K562 (cell line): ENCODE measurements at regions not wholly inside any gene's neighbourhood (a gene's known extent, or its start where the extent isn't known, plus 50 kb on each side); places are given as distances from the start of the nearest gene placed in this dataset.

Source experiments
- NBN ChIP-seq: fragments of 450-650 bp; IDR thresholded peaks from 2 replicates; pipeline ENCODE4 v1.6.1; 2016; ENCODE audit warnings: low read depth, mild to moderate bottlenecking
- NCOA4 ChIP-seq: fragments of 450-650 bp; IDR thresholded peaks from 2 replicates; pipeline ENCODE4 v1.6.1; 2018; ENCODE audit warnings: mild to moderate bottlenecking; ENCODE audit not compliant: partially characterized antibody
- PRDM10 ChIP-seq: fragments of 450-650 bp; IDR thresholded peaks from 2 replicates; pipeline ENCODE4 v1.6.1; 2018; ENCODE audit not compliant: partially characterized antibody
- REST ChIP-seq, 2 experiments: fragments of 450-650 bp; formaldehyde crosslinking in 1 of 2; IDR thresholded peaks; 2 replicates each; pipeline versions ENCODE4 v1.4.0 to v1.6.1; 2014 to 2020; ENCODE audit warnings: mild to moderate bottlenecking in 2 of 2, borderline replicate concordance in 1 of 2, low read depth in 1 of 2
- RNF2 ChIP-seq: sonication (generic); IDR thresholded peaks from 2 replicates; pipeline ENCODE4 v1.6.1; 2016
- SMARCA4 ChIP-seq: fragments of 450-650 bp; IDR thresholded peaks from 2 replicates; pipeline ENCODE4 v1.6.1; 2016
- TRIM24 ChIP-seq, 2 experiments: fragments of 450-650 bp; IDR thresholded peaks; 2 replicates each; pipeline ENCODE4 v1.6.1; 2016
- ZNF318 ChIP-seq, 2 experiments: fragments of 450-650 bp; IDR thresholded peaks; 2 replicates each; pipeline ENCODE4 v1.6.1; 2016; ENCODE audit warnings: mild to moderate bottlenecking in 2 of 2, borderline replicate concordance in 1 of 2, low read depth in 1 of 2, moderate library complexity in 1 of 2

- no peak for TF ChIP-seq ZNF318 (IDR thresholded peaks at IDR 0.05; ENCODE audit: borderline replicate concordance in 1 of 2, low read depth in 1 of 2)
- no peak for TF ChIP-seq SMARCA4
- TF ChIP-seq REST (IDR thresholded peaks at IDR 0.05; ENCODE audit: borderline replicate concordance) = no peak
- TF ChIP-seq REST (CRISPR knock-in tag; IDR thresholded peaks at IDR 0.05; ENCODE audit: low read depth) = no peak
- TF ChIP-seq NBN = no peak
- TF ChIP-seq TRIM24 (IDR thresholded peaks at IDR 0.05) = no peak
- no peak for TF ChIP-seq RNF2
- no peak for TF ChIP-seq NCOA4
- no peak for TF ChIP-seq PRDM10
Measured at GRCh38 chr1:56297208-56297607, 282.2 kb downstream of the PLPP3 start (continued).
